OCI-LY1 (cell line): ENCODE measurements at regions not wholly inside any gene's neighbourhood (a gene's known extent, or its start where the extent isn't known, plus 50 kb on each side); places are given as distances from the start of the nearest gene placed in this dataset.

Experiments used
- H2AFZ ChIP-seq: fragments of 200-600 bp; sonication (generic), shearing (Covaris generic); 2 replicates; pipeline ENCODE4 v1.6.0; 2014; ENCODE audit warnings: antibody characterized with exemption, mild to moderate bottlenecking, low read length
- H3F3A ChIP-seq: fragments of 200-600 bp; sonication (generic), shearing (Covaris generic); 2 replicates; pipeline ENCODE4 v1.6.0; 2014; ENCODE audit warnings: mild to moderate bottlenecking, antibody characterized with exemption, low read length, moderate library complexity; ENCODE audit not compliant: insufficient read depth
- H3K27ac ChIP-seq: fragments of 200-600 bp; sonication (generic); 2 replicates; pipeline ENCODE4 v1.5.1; 2014; ENCODE audit warnings: low read length, mixed run types, mild to moderate bottlenecking, low read depth; ENCODE audit not compliant: poor library complexity, severe bottlenecking
- H3K27me3 ChIP-seq: fragments of 200-600 bp; sonication (generic); 2 replicates; pipeline ENCODE4 v1.6.0; 2014; ENCODE audit warnings: antibody characterized with exemption, mild to moderate bottlenecking, low read length, moderate library complexity; ENCODE audit not compliant: insufficient read depth
- H3K36me3 ChIP-seq: fragments of 200-600 bp; sonication (generic); 2 replicates; pipeline ENCODE4 v1.6.1; 2014; ENCODE audit warnings: mild to moderate bottlenecking, antibody characterized with exemption, low read length, moderate library complexity, mixed read lengths; ENCODE audit not compliant: insufficient read depth
- H3K4me1 ChIP-seq: fragments of 200-600 bp; sonication (generic); 2 replicates; pipeline ENCODE4 v1.5.1; 2014; ENCODE audit warnings: mild to moderate bottlenecking, low read length, moderate library complexity; ENCODE audit not compliant: insufficient read depth, severe bottlenecking
- H3K4me2 ChIP-seq: fragments of 200-600 bp; sonication (generic), shearing (Covaris generic); 2 replicates; pipeline ENCODE4 v1.6.1; 2014; ENCODE audit warnings: low read length
- H3K4me3 ChIP-seq: fragments of 200-600 bp; sonication (generic); 2 replicates; pipeline ENCODE4 v1.5.1; 2014; ENCODE audit warnings: low read length, low read depth, mild to moderate bottlenecking, mixed read lengths; ENCODE audit not compliant: poor library complexity, severe bottlenecking
- H3K79me2 ChIP-seq: fragments of 200-600 bp; shearing (Covaris generic); 2 replicates; pipeline ENCODE4 v1.6.1; 2016; ENCODE audit warnings: mixed run types, low read length, mixed read lengths; ENCODE audit not compliant: insufficient read depth
- H3K9ac ChIP-seq: fragments of 200-600 bp; sonication (generic), shearing (Covaris generic); 2 replicates; pipeline ENCODE4 v1.6.1; 2014; ENCODE audit warnings: mild to moderate bottlenecking, low read length, mixed read lengths
- H3K9me2 ChIP-seq: fragments of 200-600 bp; sonication (generic), shearing (Covaris generic); 2 replicates; pipeline ENCODE4 v1.6.1; 2014; ENCODE audit warnings: low read depth, mild to moderate bottlenecking, low read length, mixed read lengths
- H3K9me3 ChIP-seq: fragments of 200-600 bp; shearing (Covaris generic); 2 replicates; pipeline ENCODE4 v1.6.1; 2014; ENCODE audit warnings: low read length, mixed read lengths
- H4K20me1 ChIP-seq: fragments of 200-600 bp; sonication (generic), shearing (Covaris generic); 2 replicates; pipeline ENCODE4 v1.6.0; 2016; ENCODE audit warnings: mild to moderate bottlenecking, low read length; ENCODE audit not compliant: insufficient read depth
- CTCF ChIP-seq: fragments of 200-600 bp; sonication (generic), shearing (Covaris generic); IDR thresholded peaks from 2 replicates; pipeline ENCODE4 v1.5.1; 2017; ENCODE audit warnings: mild to moderate bottlenecking, antibody characterized with exemption, low read length, moderate library complexity, mixed read lengths
- EZH2 ChIP-seq: fragments of 200-600 bp; sonication (generic), shearing (Covaris generic); IDR thresholded peaks from 2 replicates; pipeline ENCODE4 v1.8.0; 2017; ENCODE audit warnings: borderline replicate concordance, mixed run types, mild to moderate bottlenecking, antibody characterized with exemption, low read length, moderate library complexity, mixed read lengths

DNA sequence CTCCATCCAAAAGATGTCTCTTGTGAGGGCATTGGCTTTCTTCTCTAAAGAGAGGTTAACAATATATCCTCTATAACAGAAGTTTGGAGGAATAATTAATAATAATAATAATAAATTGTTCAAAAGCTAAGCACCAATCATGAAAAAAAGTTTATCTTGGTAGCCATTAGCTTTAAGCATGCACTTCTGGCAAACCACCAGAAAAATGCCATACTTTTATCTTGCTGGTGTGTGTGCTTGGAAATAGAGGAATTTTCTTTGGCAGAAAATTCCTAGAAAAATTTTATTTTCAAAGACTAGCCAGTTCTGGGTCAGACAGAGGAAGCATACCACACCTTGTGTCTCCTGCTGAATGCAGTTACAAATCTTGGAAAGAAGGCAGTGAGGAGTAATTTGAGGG is 52.5 kb upstream of the NPY start:
- H3K4me2 ChIP-seq = no peak overlapping the region
- H3F3A ChIP-seq = no peaks in the 10 kb centered on the region
- no peaks in the 10 kb centered on the region for H4K20me1 ChIP-seq
- H3K4me1 ChIP-seq = no peaks in the 10 kb centered on the region
- no peaks in the 10 kb centered on the region for H3K79me2 ChIP-seq
- H3K27ac ChIP-seq = no peak overlapping the region
- H2AFZ ChIP-seq = no peak overlapping the region
- no peaks in the 10 kb centered on the region for H3K9me3 ChIP-seq
- H3K9me2 ChIP-seq = no peaks in the 10 kb centered on the region
- H3K36me3 ChIP-seq = no peaks in the 10 kb centered on the region
- TF ChIP-seq CTCF = no peak
- TF ChIP-seq EZH2 = no peak
- no peak overlapping the region for H3K4me3 ChIP-seq
- H3K27me3 ChIP-seq = no peaks in the 10 kb centered on the region
- no peak overlapping the region for H3K9ac ChIP-seq

- H3K9ac ChIP-seq = no peak overlapping the region
- no peaks in the 10 kb centered on the region for H3K9me2 ChIP-seq
- H3K9me3 ChIP-seq = no peaks in the 10 kb centered on the region
- no peaks in the 10 kb centered on the region for H3K79me2 ChIP-seq
- TF ChIP-seq EZH2 (no peak), CTCF (no peak)
- no peaks in the 10 kb centered on the region for H4K20me1 ChIP-seq
- H2AFZ ChIP-seq = no peak overlapping the region
- H3K36me3 ChIP-seq = no peaks in the 10 kb centered on the region
- H3K4me3 ChIP-seq = no peak overlapping the region
- no peaks in the 10 kb centered on the region for H3F3A ChIP-seq
- H3K4me2 ChIP-seq = no peak overlapping the region
- H3K4me1 ChIP-seq = no peaks in the 10 kb centered on the region
- H3K27me3 ChIP-seq = no peaks in the 10 kb centered on the region
- no peak overlapping the region for H3K27ac ChIP-seq
Measured at GRCh38 chr7:24233386-24233785, 50.6 kb upstream of the NPY start.
